Suprapubic skin (tissue), 4 donors: ENCODE measurements at regions not wholly inside any gene's neighbourhood (a gene's known extent, or its start where the extent isn't known, plus 50 kb on each side); places are given as distances from the start of the nearest gene placed in this dataset.

ENCODE experiments used
- CTCF ChIP-seq, 2 donors: fragments of 200-600 bp in 1 of 2; fragments of 450-650 bp in 1 of 2; sonication (generic) in 1 of 2; IDR thresholded peaks; one replicate each; pipeline ENCODE4 v1.5.1; 2016 to 2019; ENCODE audit warnings: antibody characterized with exemption in 2 of 2, mild to moderate bottlenecking in 1 of 2, moderate library complexity in 1 of 2
- EP300 ChIP-seq: sonication (generic); formaldehyde crosslinking; IDR thresholded peaks from one replicate; pipeline ENCODE4 v1.6.1; 2017; ENCODE audit warnings: antibody characterized with exemption
- POLR2A ChIP-seq, 2 donors: fragments of 450-650 bp; IDR thresholded peaks; one replicate each; pipeline ENCODE4 v1.6.1; 2017; ENCODE audit warnings: antibody characterized with exemption in 2 of 2, mild to moderate bottlenecking in 2 of 2, moderate library complexity in 2 of 2
- POLR2AphosphoS5 ChIP-seq, 3 donors: sonication (generic); formaldehyde crosslinking; IDR thresholded peaks; one replicate each; pipeline ENCODE4 v1.6.1; 2017; ENCODE audit warnings: antibody characterized with exemption in 3 of 3

GRCh38 chr7:79973455-79973854 lies 161.2 kb upstream of the GNAI1 start:
- TF ChIP-seq POLR2AphosphoS5 (IDR thresholded peaks at IDR 0.05) = no peak
- no peak for TF ChIP-seq POLR2A (IDR thresholded peaks at IDR 0.05)
- no peak for TF ChIP-seq CTCF (IDR thresholded peaks at IDR 0.05)
- TF ChIP-seq EP300 = no peak
